IgD-negative memory B cell (primary cell): ENCODE measurements at regions not wholly inside any gene's neighbourhood (a gene's known extent, or its start where the extent isn't known, plus 50 kb on each side); places are given as distances from the start of the nearest gene placed in this dataset.
A peak's percentile ranks its signal among the peaks of the same experiment; 100 is the strongest.

Experiments
- H3K27ac Mint-ChIP-seq, 3 donors: one replicate each; pipeline ENCODE4 v1.8.0; 2020 to 2022; ENCODE audit warnings: mild to moderate bottlenecking in 3 of 3, mixed read lengths in 3 of 3, moderate library complexity in 1 of 3
- H3K27me3 Mint-ChIP-seq: one replicate; pipeline ENCODE4 v1.8.0; 2021; ENCODE audit warnings: mixed read lengths
- H3K36me3 Mint-ChIP-seq: one replicate; pipeline ENCODE4 v1.8.0; 2020; ENCODE audit warnings: mild to moderate bottlenecking, mixed read lengths
- H3K4me1 Mint-ChIP-seq, 3 donors: one replicate each; pipeline ENCODE4 v1.8.0; 2020 to 2022; ENCODE audit warnings: mixed read lengths in 3 of 3, mild to moderate bottlenecking in 1 of 3
- H3K4me3 Mint-ChIP-seq, 4 donors: one replicate each; pipeline ENCODE4 v1.8.0; 2020 to 2022; ENCODE audit warnings: mild to moderate bottlenecking in 4 of 4, mixed read lengths in 4 of 4, moderate library complexity in 3 of 4
- H3K9me3 Mint-ChIP-seq, 3 donors: one replicate each; pipeline ENCODE4 v1.8.0; 2020 to 2021; ENCODE audit warnings: mixed read lengths in 3 of 3, mild to moderate bottlenecking in 1 of 3

GRCh38 chr3:31246293-31247062 is 286.2 kb upstream of the STT3B start:
- H3K27me3 Mint-ChIP-seq: peaks cover 4% of the 10 kb centered on the region
- no peaks in the 10 kb centered on the region for H3K9me3 Mint-ChIP-seq
- no peak overlapping the region for H3K27ac Mint-ChIP-seq
- H3K4me3 Mint-ChIP-seq: no peak overlapping the region
- peaks cover 0 to 2% (median 0%) of the 10 kb centered on the region in 3 donors for H3K4me1 Mint-ChIP-seq
- no peaks in the 10 kb centered on the region for H3K36me3 Mint-ChIP-seq

GRCh38 chr3:31247063-31247447 is 285.7 kb upstream of the STT3B start:
- H3K4me3 Mint-ChIP-seq: no peak overlapping the region
- peaks cover 4% of the 10 kb centered on the region for H3K27me3 Mint-ChIP-seq
- no peak overlapping the region for H3K27ac Mint-ChIP-seq
- no peaks in the 10 kb centered on the region for H3K9me3 Mint-ChIP-seq
- H3K36me3 Mint-ChIP-seq: peaks cover 2% of the 10 kb centered on the region
- peaks cover 0 to 2% (median 0%) of the 10 kb centered on the region in 3 donors for H3K4me1 Mint-ChIP-seq

- Mint-ChIP-seq H3K36me3 (peaks cover 2% of the 10 kb centered on the region), H3K27ac (no peak overlapping the region), H3K27me3 (peaks cover 4% of the 10 kb centered on the region), H3K9me3 (no peaks in the 10 kb centered on the region), H3K4me1 (peaks cover 0 to 2% (median 0%) of the 10 kb centered on the region in 3 donors), H3K4me3 (no peak overlapping the region)
Measured at GRCh38 chr3:31247850-31248562, 284.7 kb upstream of the STT3B start.

GRCh38 chr3:31248563-31248992 is 284.1 kb upstream of the STT3B start:
- peak overlapping the region in 1 of 3 donors; percentile 20 for H3K27ac Mint-ChIP-seq
- H3K4me1 Mint-ChIP-seq: peaks cover 0 to 2% (median 0%) of the 10 kb centered on the region in 3 donors
- no peak overlapping the region for H3K4me3 Mint-ChIP-seq
- H3K36me3 Mint-ChIP-seq: peaks cover 2% of the 10 kb centered on the region
- peaks cover 4% of the 10 kb centered on the region for H3K27me3 Mint-ChIP-seq
- H3K9me3 Mint-ChIP-seq: no peaks in the 10 kb centered on the region

- peaks cover 2% of the 10 kb centered on the region for H3K36me3 Mint-ChIP-seq
- H3K9me3 Mint-ChIP-seq: no peaks in the 10 kb centered on the region
- no peak overlapping the region for H3K4me3 Mint-ChIP-seq
- peaks cover 4% of the 10 kb centered on the region for H3K27me3 Mint-ChIP-seq
- peaks cover 0 to 4% (median 0%) of the 10 kb centered on the region in 3 donors for H3K4me1 Mint-ChIP-seq
- H3K27ac Mint-ChIP-seq: no peak overlapping the region
Measured at GRCh38 chr3:31249545-31249944, 283.2 kb upstream of the STT3B start.

GRCh38 chr3:31250116-31250777 is 282.5 kb upstream of the STT3B start:
- Mint-ChIP-seq H3K4me3 (no peak overlapping the region), H3K27me3 (no peaks in the 10 kb centered on the region), H3K9me3 (no peaks in the 10 kb centered on the region), H3K27ac (no peak overlapping the region), H3K4me1 (peaks cover 0 to 6% (median under 1%) of the 10 kb centered on the region in 3 donors), H3K36me3 (peaks cover 2% of the 10 kb centered on the region)

GRCh38 chr3:31251083-31251482 is 281.6 kb upstream of the STT3B start:
- peaks cover 2% of the 10 kb centered on the region for H3K36me3 Mint-ChIP-seq
- peaks cover 0 to 6% (median 1%) of the 10 kb centered on the region in 3 donors for H3K4me1 Mint-ChIP-seq
- H3K4me3 Mint-ChIP-seq: peak overlapping the region in 1 of 4 donors; percentile 20
- no peaks in the 10 kb centered on the region for H3K27me3 Mint-ChIP-seq
- H3K9me3 Mint-ChIP-seq: no peaks in the 10 kb centered on the region
- H3K27ac Mint-ChIP-seq: no peak overlapping the region

GRCh38 chr3:31252216-31253185 is 280.2 kb upstream of the STT3B start:
- H3K27ac Mint-ChIP-seq: no peak overlapping the region
- no peaks in the 10 kb centered on the region for H3K27me3 Mint-ChIP-seq
- H3K9me3 Mint-ChIP-seq: no peaks in the 10 kb centered on the region
- peaks cover 2% of the 10 kb centered on the region for H3K36me3 Mint-ChIP-seq
- no peak overlapping the region for H3K4me3 Mint-ChIP-seq
- H3K4me1 Mint-ChIP-seq: peaks cover 0 to 6% (median 1%) of the 10 kb centered on the region in 3 donors

GRCh38 chr3:31253782-31254181 is 278.9 kb upstream of the STT3B start:
- Mint-ChIP-seq H3K4me1 (peaks cover 0 to 4% (median 1%) of the 10 kb centered on the region in 3 donors), H3K27ac (no peak overlapping the region), H3K36me3 (peaks cover 2% of the 10 kb centered on the region), H3K4me3 (no peak overlapping the region), H3K27me3 (no peaks in the 10 kb centered on the region), H3K9me3 (no peaks in the 10 kb centered on the region)

- H3K27me3 Mint-ChIP-seq: no peaks in the 10 kb centered on the region
- H3K27ac Mint-ChIP-seq: no peak overlapping the region
- H3K4me1 Mint-ChIP-seq: peaks cover 0 to 4% (median 1%) of the 10 kb centered on the region in 3 donors
- no peak overlapping the region for H3K4me3 Mint-ChIP-seq
- H3K36me3 Mint-ChIP-seq: peaks cover 2% of the 10 kb centered on the region
- no peaks in the 10 kb centered on the region for H3K9me3 Mint-ChIP-seq
Measured at GRCh38 chr3:31254483-31254882, 278.2 kb upstream of the STT3B start.

GRCh38 chr3:31255007-31255581 is 277.6 kb upstream of the STT3B start:
- peaks cover 0 to 4% (median 1%) of the 10 kb centered on the region in 3 donors for H3K4me1 Mint-ChIP-seq
- H3K27me3 Mint-ChIP-seq: no peaks in the 10 kb centered on the region
- no peaks in the 10 kb centered on the region for H3K9me3 Mint-ChIP-seq
- H3K27ac Mint-ChIP-seq: no peak overlapping the region
- H3K4me3 Mint-ChIP-seq: no peak overlapping the region
- H3K36me3 Mint-ChIP-seq: peaks cover 2% of the 10 kb centered on the region

GRCh38 chr3:31262201-31262600 is 270.5 kb upstream of the STT3B start:
- Mint-ChIP-seq H3K9me3 (no peaks in the 10 kb centered on the region), H3K4me3 (no peak overlapping the region), H3K27ac (no peak overlapping the region), H3K36me3 (no peaks in the 10 kb centered on the region), H3K4me1 (peaks cover 0 to 5% (median 1%) of the 10 kb centered on the region in 3 donors), H3K27me3 (no peaks in the 10 kb centered on the region)

GRCh38 chr3:31263897-31264296 is 268.8 kb upstream of the STT3B start:
- peak overlapping the region in 1 of 3 donors; percentile 71 for H3K27ac Mint-ChIP-seq
- no peaks in the 10 kb centered on the region for H3K27me3 Mint-ChIP-seq
- no peaks in the 10 kb centered on the region for H3K9me3 Mint-ChIP-seq
- no peak overlapping the region for H3K4me3 Mint-ChIP-seq
- H3K36me3 Mint-ChIP-seq: peaks cover 2% of the 10 kb centered on the region
- peaks cover 0 to 5% (median 1%) of the 10 kb centered on the region in 3 donors for H3K4me1 Mint-ChIP-seq
